HCT116 (cell line): ENCODE measurements at regions not wholly inside any gene's neighbourhood (a gene's known extent, or its start where the extent isn't known, plus 50 kb on each side); places are given as distances from the start of the nearest gene placed in this dataset.

Experiments
- ATAC-seq: fragments of 200-7000 bp; cut with Tn5 transposase; 2 replicates; pipeline ENCODE4 v1.9.1; 2020; ENCODE audit warnings: mild to moderate bottlenecking, moderate library complexity
- BruUV-seq: library from RNA; stranded (reverse); fragments of 400-500 nt; replicated peaks from 2 replicates; lab custom pipeline; 2021; lab: Mats Ljungman, UMichigan
- CTCF ChIA-PET: fragments of 300-600 bp; sonication (Branson Sonifier 250); formaldehyde crosslinking; loops from one replicate; lab custom pipeline; 2021; ENCODE audit warnings: antibody characterized with exemption; lab: Charles Lee
- POLR2A ChIA-PET: fragments of 300-600, 350-600 bp; sonication (Branson Sonifier 250); formaldehyde crosslinking; loops from one replicate; lab custom pipeline; 2021; ENCODE audit warnings: antibody characterized with exemption; lab: Charles Lee
- RAD21 ChIA-PET, 2 experiments: fragments of 300-600 bp; sonication (Branson Sonifier 250); formaldehyde crosslinking; loops; one replicate each; lab custom pipeline; 2023; ENCODE audit warnings: low total read pairs in 2 of 2; ENCODE audit not compliant: uncharacterized antibody in 2 of 2, unreplicated experiment in 2 of 2, low non-redundant PET in 1 of 2; lab: Charles Lee
- DNase-seq: peaks from one replicate; pipeline ENCODE4 v3.0.0-alpha.2; 2010; ENCODE audit warnings: low read depth, low spot score
- H2AFZ ChIP-seq: fragments of 200-600 bp; shearing (Covaris generic), sonication (generic); 2 replicates; pipeline ENCODE4 v1.6.1; 2017; ENCODE audit warnings: low read depth, mixed run types, mixed read lengths, antibody characterized with exemption, low read length; ENCODE audit not compliant: poor library complexity, severe bottlenecking
- H3K27ac ChIP-seq: 2 replicates; pipeline ENCODE4 v1.5.1; 2012; ENCODE audit warnings: low read depth, low read length
- H3K27me3 ChIP-seq: fragments of 200-600 bp; sonication (generic); 2 replicates; pipeline ENCODE4 v1.6.1; 2016; ENCODE audit warnings: mixed run types, low read length, mixed read lengths; ENCODE audit not compliant: insufficient read depth
- H3K36me3 ChIP-seq, 2 experiments: fragments of 200-500 bp in 1 of 2; fragments of 200-600 bp in 1 of 2; sonication (Bioruptor generic) in 1 of 2; sonication (generic) in 1 of 2; 2 replicates each; pipeline versions ENCODE4 v1.5.1 to v1.6.1; 2014 to 2016; ENCODE audit warnings: low read length in 2 of 2, inconsistent platforms in 1 of 2, mixed read lengths in 1 of 2, mixed run types in 1 of 2; ENCODE audit not compliant: insufficient read depth in 2 of 2, control insufficient read depth in 1 of 2
- H3K4me1 ChIP-seq, 2 experiments: fragments of 200-600 bp in 1 of 2; sonication (generic) in 1 of 2; 2 replicates each; pipeline versions ENCODE4 v1.5.1 to v1.6.1; 2012 to 2017; ENCODE audit warnings: low read length in 2 of 2, inconsistent platforms in 1 of 2, mild to moderate bottlenecking in 1 of 2, mixed read lengths in 1 of 2, mixed run types in 1 of 2, moderate library complexity in 1 of 2; ENCODE audit not compliant: insufficient read depth in 2 of 2, control insufficient read depth in 1 of 2
- H3K4me2 ChIP-seq: fragments of 200-600 bp; sonication (generic); 2 replicates; pipeline ENCODE4 v1.6.1; 2017; ENCODE audit warnings: mixed run types, low read length, mixed read lengths
- H3K4me3 ChIP-seq, 2 experiments: fragments of 200-600 bp in 1 of 2; sonication (generic) in 1 of 2; replicated peaks in 1 of 2; 2 replicates each; pipeline ENCODE4 v1.5.1; 2011 to 2016; ENCODE audit warnings: low read length in 2 of 2, control low read depth in 1 of 2, low read depth in 1 of 2, mild to moderate bottlenecking in 1 of 2, mixed read lengths in 1 of 2, mixed run types in 1 of 2
- H3K79me2 ChIP-seq: fragments of 200-600 bp; sonication (generic); 2 replicates; pipeline ENCODE4 v1.6.1; 2017; ENCODE audit warnings: mild to moderate bottlenecking, mixed run types, low read length, moderate library complexity, mixed read lengths; ENCODE audit not compliant: insufficient read depth
- H3K9ac ChIP-seq: fragments of 200-600 bp; sonication (generic); 2 replicates; pipeline ENCODE4 v1.6.1; 2016; ENCODE audit warnings: low read length, mixed read lengths
- H3K9me2 ChIP-seq: fragments of 200-600 bp; sonication (generic), shearing (Covaris generic); 2 replicates; pipeline ENCODE4 v1.6.1; 2017; ENCODE audit warnings: mixed run types, mild to moderate bottlenecking, moderate library complexity; ENCODE audit not compliant: insufficient read depth
- H3K9me3 ChIP-seq, 2 experiments: fragments of 200-500 bp in 1 of 2; fragments of 200-600 bp in 1 of 2; sonication (Bioruptor generic) in 1 of 2; sonication (generic) in 1 of 2; 2 replicates each; pipeline ENCODE4 v1.6.1; 2014 to 2017; ENCODE audit warnings: low read length in 2 of 2, mixed read lengths in 2 of 2, inconsistent platforms in 1 of 2, low read depth in 1 of 2, mild to moderate bottlenecking in 1 of 2, mixed run types in 1 of 2, moderate library complexity in 1 of 2; ENCODE audit not compliant: control insufficient read depth in 1 of 2, insufficient read depth in 1 of 2
- H4K20me1 ChIP-seq: fragments of 200-600 bp; sonication (generic), shearing (Covaris generic); 2 replicates; pipeline ENCODE4 v1.6.1; 2017; ENCODE audit warnings: mixed run types, mild to moderate bottlenecking, moderate library complexity; ENCODE audit not compliant: insufficient read depth
- CEBPB ChIP-seq: IDR thresholded peaks from 2 replicates; pipeline ENCODE4 v1.6.1; 2012; ENCODE audit warnings: low read depth
- ELF1 ChIP-seq: IDR thresholded peaks from 2 replicates; pipeline ENCODE4 v1.6.1; 2012; ENCODE audit warnings: low read depth, borderline replicate concordance
- FOSL1 ChIP-seq: IDR thresholded peaks from 2 replicates; pipeline ENCODE4 v1.6.1; 2012; ENCODE audit warnings: low read depth
- JUND ChIP-seq: IDR thresholded peaks from 2 replicates; pipeline ENCODE4 v1.6.1; 2012
- POLR2AphosphoS5 ChIP-seq: IDR thresholded peaks from 2 replicates; pipeline ENCODE4 v1.6.1; 2011; ENCODE audit warnings: mild to moderate bottlenecking, low read depth, low read length, moderate library complexity
- intact Hi-C: fragments of 100-400 bp; cut with micrococcal nuclease; formaldehyde crosslinking; loops from 2 replicates; pipeline ENCODE4 v1.10.0; 2022
- TF ChIP-seq, protein P1 (sequence below): IDR thresholded peaks from 2 replicates; pipeline ENCODE4 v1.6.1; 2011; ENCODE audit warnings: mild to moderate bottlenecking, low read length, moderate library complexity; ENCODE audit not compliant: insufficient replicate concordance; ENCODE audit errors: extremely low read depth
- TF ChIP-seq, protein P2 (sequence below): IDR thresholded peaks from 2 replicates; pipeline ENCODE4 v1.6.1; 2012

DNA sequence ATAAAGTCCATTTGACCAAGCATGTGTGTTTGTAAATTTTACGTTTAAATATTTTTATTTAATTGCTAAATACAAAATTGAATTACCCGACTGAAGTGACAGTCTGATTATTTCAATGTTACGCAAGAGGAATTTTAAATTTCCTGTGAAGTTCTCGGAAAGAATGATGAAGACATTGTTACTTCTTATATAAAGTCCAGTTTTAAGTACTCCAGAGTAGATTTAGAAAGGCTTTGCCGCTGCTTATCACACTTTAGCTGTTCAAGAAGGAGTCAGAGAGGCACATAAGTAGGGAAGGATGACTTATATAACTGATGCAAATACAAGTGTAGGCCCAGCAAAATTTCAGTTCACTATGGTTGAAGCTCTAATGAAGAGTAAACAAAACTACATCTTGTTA, 265.1 kb upstream of the CITED2 start:
- DNase-seq (no peak), ATAC-seq (no peak)
- Histone ChIP-seq H3K79me2 (no peaks in the 10 kb centered on the region), H3K9me2 (0 out of 2 replicates have a peak, but pooled peaks cover 3% of the 10 kb centered on the region), H3K4me2 (no peak overlapping the region), H3K9me3 (no peaks in the 10 kb centered on the region), H3K27me3 (no peaks in the 10 kb centered on the region), H3K36me3 (no peaks in the 10 kb centered on the region), H2AFZ (no peak overlapping the region), H3K27ac (no peak overlapping the region), H3K4me1 (no peaks in the 10 kb centered on the region), H3K9ac (no peak overlapping the region), H3K4me3 (no peak overlapping the region), H4K20me1 (no peaks in the 10 kb centered on the region)
- intact Hi-C loops = no loop called here
- TF ChIP-seq, protein P1, sequence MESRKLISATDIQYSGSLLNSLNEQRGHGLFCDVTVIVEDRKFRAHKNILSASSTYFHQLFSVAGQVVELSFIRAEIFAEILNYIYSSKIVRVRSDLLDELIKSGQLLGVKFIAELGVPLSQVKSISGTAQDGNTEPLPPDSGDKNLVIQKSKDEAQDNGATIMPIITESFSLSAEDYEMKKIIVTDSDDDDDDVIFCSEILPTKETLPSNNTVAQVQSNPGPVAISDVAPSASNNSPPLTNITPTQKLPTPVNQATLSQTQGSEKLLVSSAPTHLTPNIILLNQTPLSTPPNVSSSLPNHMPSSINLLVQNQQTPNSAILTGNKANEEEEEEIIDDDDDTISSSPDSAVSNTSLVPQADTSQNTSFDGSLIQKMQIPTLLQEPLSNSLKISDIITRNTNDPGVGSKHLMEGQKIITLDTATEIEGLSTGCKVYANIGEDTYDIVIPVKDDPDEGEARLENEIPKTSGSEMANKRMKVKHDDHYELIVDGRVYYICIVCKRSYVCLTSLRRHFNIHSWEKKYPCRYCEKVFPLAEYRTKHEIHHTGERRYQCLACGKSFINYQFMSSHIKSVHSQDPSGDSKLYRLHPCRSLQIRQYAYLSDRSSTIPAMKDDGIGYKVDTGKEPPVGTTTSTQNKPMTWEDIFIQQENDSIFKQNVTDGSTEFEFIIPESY = no peak
- TF ChIP-seq, protein P2, sequence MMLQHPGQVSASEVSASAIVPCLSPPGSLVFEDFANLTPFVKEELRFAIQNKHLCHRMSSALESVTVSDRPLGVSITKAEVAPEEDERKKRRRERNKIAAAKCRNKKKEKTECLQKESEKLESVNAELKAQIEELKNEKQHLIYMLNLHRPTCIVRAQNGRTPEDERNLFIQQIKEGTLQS = no peak
- TF ChIP-seq FOSL1 = no peak
- ChIA-PET CTCF (no interaction called here), RAD21 (no interaction called here), POLR2A (no interaction called here)
- no TSS peak for BruUV-seq

DNA sequence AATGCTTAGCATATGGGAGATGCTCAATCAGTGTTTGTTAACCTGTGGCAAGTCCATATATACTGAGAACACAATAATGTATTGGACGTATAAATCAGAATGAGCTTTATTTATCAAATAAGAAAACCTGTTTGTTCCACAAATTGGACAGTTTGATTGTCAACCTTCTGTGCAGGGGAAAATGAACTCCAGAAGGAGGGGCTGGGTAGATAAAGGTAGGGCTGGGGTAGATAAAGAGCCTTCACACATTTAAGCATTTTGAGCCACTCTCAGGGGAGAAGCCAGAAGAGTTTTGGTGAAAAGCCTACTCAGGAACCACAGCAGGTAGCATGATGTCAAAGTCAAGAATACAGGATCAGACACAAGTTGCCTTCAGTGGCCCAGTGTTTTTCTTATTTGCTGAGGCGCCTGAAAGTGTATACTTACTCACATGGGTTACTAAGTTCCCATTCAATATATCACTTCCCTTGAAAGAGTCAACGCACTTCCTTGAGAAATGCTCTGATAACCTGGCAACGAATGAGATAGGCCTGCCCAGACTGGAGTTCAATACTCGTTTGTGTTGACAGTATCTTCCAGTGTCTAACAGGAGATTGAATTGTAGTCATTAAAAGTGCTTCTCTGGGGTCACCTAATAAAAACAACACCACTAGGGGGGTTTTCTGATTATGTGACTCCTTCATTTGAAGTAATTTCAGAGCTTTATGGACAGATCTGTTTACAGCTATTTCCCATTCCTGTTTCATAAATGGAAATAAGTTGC, 263.9 kb upstream of the CITED2 start:
- POLR2A ChIA-PET = no interaction called here
- TF ChIP-seq ELF1 (no peak), CEBPB (no peak), POLR2AphosphoS5 (no peak), JUND (no peak)
- TF ChIP-seq, protein P2 = no peak
- TF ChIP-seq, all 23 proteins: peak for 0
- ATAC-seq = no peak
- RAD21 ChIA-PET = no interaction called here
- Histone ChIP-seq H3K4me3 (no peak overlapping the region), H3K4me2 (no peak overlapping the region), H3K36me3 (no peaks in the 10 kb centered on the region), H2AFZ (no peak overlapping the region), H3K4me1 (no peaks in the 10 kb centered on the region), H3K27me3 (no peaks in the 10 kb centered on the region), H3K79me2 (no peaks in the 10 kb centered on the region), H3K27ac (no peak overlapping the region), H3K9ac (no peak overlapping the region), H3K9me3 (no peaks in the 10 kb centered on the region), H4K20me1 (no peaks in the 10 kb centered on the region), H3K9me2 (0 out of 2 replicates have a peak, but pooled peaks cover 3% of the 10 kb centered on the region)
- DNase-seq = no peak
- CTCF ChIA-PET = no interaction called here
- BruUV-seq = no TSS peak
- intact Hi-C loops = no loop called here
